Fibroblast of pulmonary artery (primary cell): ENCODE measurements at regions not wholly inside any gene's neighbourhood (a gene's known extent, or its start where the extent isn't known, plus 50 kb on each side); places are given as distances from the start of the nearest gene placed in this dataset.

Source experiments
- DNase-seq: peaks from one replicate; pipeline ENCODE4 v3.0.0-alpha.2; 2010; ENCODE audit warnings: low read depth
- H3K4me3 ChIP-seq: replicated peaks from 2 replicates; pipeline ENCODE4 v1.5.1; 2011; ENCODE audit warnings: low read depth, mild to moderate bottlenecking, control low read depth, low read length, moderate library complexity
- CTCF ChIP-seq: IDR thresholded peaks from 2 replicates; pipeline ENCODE4 v1.5.1; 2011; ENCODE audit warnings: mild to moderate bottlenecking, control low read depth, low read length, inconsistent platforms; ENCODE audit errors: missing control alignments

DNA sequence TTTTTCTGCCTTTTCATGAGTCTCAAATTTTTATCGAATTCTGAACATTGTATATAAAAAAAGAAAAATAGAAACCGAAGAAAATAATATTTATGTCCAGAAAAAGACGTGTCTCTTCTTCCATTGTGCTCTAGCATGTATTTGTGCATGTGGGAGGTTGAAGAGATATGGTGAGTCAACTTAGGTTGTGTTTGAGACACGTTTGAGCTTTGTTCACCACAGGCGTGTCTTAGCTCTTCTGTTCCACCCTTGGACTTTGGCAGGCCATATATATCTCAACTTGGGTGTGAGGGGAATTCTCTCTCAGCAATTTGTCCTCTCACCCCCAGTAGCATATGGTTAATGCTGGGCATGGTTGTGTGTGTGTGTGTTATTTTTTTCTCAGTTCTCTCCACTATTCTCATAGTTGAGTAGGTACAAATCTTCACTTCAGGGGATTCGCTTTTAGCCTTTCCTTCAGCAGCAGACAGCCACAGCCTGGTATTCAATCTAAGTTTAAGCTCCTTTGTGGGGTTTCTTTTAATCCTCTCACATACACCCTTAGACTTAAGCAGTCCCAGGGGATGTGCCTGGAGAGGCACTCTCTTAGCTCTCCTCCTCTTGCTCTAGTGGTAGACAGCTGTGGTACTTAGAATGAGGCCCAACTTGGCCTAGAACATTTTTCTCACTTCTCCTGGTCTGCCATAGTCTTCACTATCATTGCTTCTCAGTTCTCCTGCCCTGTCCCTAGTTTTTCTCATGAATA, 286.5 kb upstream of the RBMS3 start:
- no peak overlapping the region for H3K4me3 ChIP-seq
- TF ChIP-seq CTCF: no peak
- no peak for DNase-seq

- H3K4me3 ChIP-seq: no peak overlapping the region
- no peak for TF ChIP-seq CTCF
- no peak for DNase-seq
These were observed 275.8 kb upstream of the RBMS3 start for GRCh38 chr3:29004885-29005599.

DNA sequence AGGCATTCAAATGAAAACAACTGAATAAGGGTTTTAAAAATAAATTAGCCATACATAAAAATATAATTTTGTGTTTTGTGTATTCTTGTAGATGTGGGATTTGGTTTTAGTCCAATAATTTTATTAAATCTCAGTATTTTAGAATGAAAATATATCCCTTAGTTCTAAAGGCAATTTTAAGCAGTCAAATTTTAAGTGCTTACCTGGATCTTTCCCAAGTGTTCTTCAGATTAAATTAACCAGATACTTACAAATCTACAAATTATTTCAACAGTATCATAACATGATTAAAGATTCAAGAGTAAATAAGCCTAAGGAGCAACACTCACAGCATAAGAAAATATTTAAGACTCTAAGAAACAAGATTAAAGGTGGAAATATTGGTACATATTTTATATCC, 275.0 kb upstream of the RBMS3 start:
- no peak for TF ChIP-seq CTCF
- DNase-seq: no peak
- H3K4me3 ChIP-seq: no peak overlapping the region

- DNase-seq: no peak
- TF ChIP-seq CTCF: no peak
- no peak overlapping the region for H3K4me3 ChIP-seq
These were observed 269.4 kb upstream of the RBMS3 start for GRCh38 chr3:29011441-29011840.

DNA sequence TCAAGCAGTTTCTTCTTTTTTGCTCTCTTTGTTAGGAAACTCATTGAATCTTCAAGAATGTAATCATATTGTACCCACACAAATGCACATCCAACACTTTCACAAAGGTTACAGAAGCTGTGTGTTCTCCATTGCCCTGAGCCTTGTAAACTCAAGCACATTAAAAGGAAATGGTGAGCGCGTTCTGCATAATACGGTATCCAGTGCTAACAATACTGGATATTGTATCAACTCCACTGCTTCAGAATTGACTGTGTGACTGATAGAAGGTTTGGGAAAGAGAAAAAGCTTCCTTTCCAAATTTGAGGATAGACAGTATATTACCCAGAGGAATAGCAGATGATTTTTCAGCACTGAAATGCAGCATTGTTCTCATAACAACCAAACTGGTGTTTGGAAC, 268.9 kb upstream of the RBMS3 start:
- no peak overlapping the region for H3K4me3 ChIP-seq
- no peak for TF ChIP-seq CTCF
- no peak for DNase-seq

- no peak for DNase-seq
- H3K4me3 ChIP-seq: no peak overlapping the region
- TF ChIP-seq CTCF: no peak
These were observed 257.9 kb upstream of the RBMS3 start for GRCh38 chr3:29022976-29023375.

DNA sequence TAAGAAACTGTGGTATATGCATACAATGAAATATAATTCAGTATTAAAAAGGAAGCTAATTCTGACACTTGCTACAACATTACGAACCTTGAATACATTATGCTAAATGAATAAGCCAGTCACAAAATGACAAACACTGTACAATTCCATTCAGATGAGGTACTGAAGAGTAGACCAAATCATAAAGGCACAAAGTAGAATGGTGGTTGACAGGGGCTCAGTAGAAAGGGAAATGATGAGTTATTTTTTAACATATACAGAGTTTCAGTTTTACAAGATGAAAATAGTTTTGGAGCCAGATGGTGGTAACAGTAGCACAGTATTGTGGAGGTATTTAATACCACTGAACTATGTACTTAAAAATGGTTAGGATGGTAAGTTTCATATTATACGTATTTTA, 254.6 kb upstream of the RBMS3 start:
- TF ChIP-seq CTCF: no peak
- DNase-seq: no peak
- H3K4me3 ChIP-seq: no peak overlapping the region
